ENCODE measurements at regions not wholly inside any gene's neighbourhood (a gene's known extent, or its start where the extent isn't known, plus 50 kb on each side); places are given as distances from the start of the nearest gene placed in this dataset.

DNA sequence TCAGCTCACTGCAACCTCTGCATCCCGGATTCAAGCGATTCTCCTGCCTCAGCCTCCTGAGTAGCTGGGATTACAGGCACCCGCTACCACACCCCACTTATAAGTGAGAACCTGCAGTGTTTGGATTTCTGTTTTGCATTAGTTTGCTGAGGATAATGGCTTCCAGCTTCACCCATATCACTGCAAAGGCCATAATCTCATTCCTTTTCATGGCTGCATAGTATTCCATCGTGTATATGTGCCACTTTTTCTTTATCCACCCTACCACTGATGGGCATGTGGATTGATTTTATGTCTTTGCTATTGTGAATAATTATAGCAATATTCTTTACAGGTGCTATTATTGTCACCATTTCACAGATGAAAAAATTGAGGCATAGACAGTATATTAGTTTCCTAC lies 301.0 kb upstream of the MAF start:
- no peaks in the 10 kb centered on the region for H3K9me3 ChIP-seq (ENCODE audit: control insufficient read depth, low read length)
- no peaks in the 10 kb centered on the region for H3K27me3 ChIP-seq (ENCODE audit: control insufficient read depth, insufficient read depth, low read length, poor library complexity, severe bottlenecking)
- H3K27ac ChIP-seq (ENCODE audit: insufficient read depth, low read depth, low read length, poor library complexity, severe bottlenecking): no peak overlapping the region
- no peaks in the 10 kb centered on the region for H3K4me1 ChIP-seq (ENCODE audit: control insufficient read depth, insufficient read depth, low read length)
- H3K36me3 ChIP-seq (ENCODE audit: control insufficient read depth, insufficient read depth, low read length): no peaks in the 10 kb centered on the region
- H3K4me3 ChIP-seq (ENCODE audit: insufficient read depth, low read depth, low read length): no peak overlapping the region
- 87 to 95% methylated on average over 4 of the region's 4 CpGs for WGBS, 2 experiments

- no peaks in the 10 kb centered on the region for H3K36me3 ChIP-seq (ENCODE audit: control insufficient read depth, insufficient read depth, low read length)
- no peak overlapping the region for H3K27ac ChIP-seq (ENCODE audit: insufficient read depth, low read depth, low read length, poor library complexity, severe bottlenecking)
- no peak overlapping the region for H3K4me3 ChIP-seq (ENCODE audit: insufficient read depth, low read depth, low read length)
Measured at GRCh38 chr16:79899716-79900115, 299.2 kb upstream of the MAF start.

DNA sequence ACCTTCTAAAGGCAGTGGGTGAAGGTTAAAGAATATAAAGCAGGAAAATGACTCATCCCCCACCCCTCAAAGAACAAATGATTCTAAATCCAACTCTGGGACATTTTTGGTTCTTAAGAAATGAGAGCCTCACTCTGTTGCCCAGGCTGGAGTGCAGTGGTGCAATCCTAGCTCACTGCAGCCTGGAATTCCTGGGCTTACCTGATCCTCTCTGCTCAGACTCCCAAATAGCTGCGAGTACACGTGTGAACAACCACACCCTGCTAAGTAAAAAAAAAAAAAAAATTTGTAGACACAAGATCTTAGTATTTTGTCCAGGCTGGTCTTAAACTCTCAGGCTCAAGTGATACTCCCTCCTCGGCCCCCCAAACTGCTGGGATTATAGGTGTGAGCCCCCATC lies 298.8 kb upstream of the MAF start:
- WGBS, 2 experiments: 90 to 100% methylated on average over 3 of the region's 3 CpGs

More at GRCh38 chr16:79899716-79900115, 299.2 kb upstream of the MAF start:
- no peaks in the 10 kb centered on the region for H3K9me3 ChIP-seq (ENCODE audit: control insufficient read depth, low read length)
- no peaks in the 10 kb centered on the region for H3K27me3 ChIP-seq (ENCODE audit: control insufficient read depth, insufficient read depth, low read length, poor library complexity, severe bottlenecking)
- no peaks in the 10 kb centered on the region for H3K4me1 ChIP-seq (ENCODE audit: control insufficient read depth, insufficient read depth, low read length)

GRCh38 chr16:79898703-79899102 lies 298.2 kb upstream of the MAF start:
- H3K27me3 ChIP-seq (ENCODE audit: control insufficient read depth, insufficient read depth, low read length, poor library complexity, severe bottlenecking): no peaks in the 10 kb centered on the region
- no peak overlapping the region for H3K27ac ChIP-seq (ENCODE audit: insufficient read depth, low read depth, low read length, poor library complexity, severe bottlenecking)
- H3K36me3 ChIP-seq (ENCODE audit: control insufficient read depth, insufficient read depth, low read length): no peaks in the 10 kb centered on the region
- 69 to 76% methylated on average over 3 of the region's 3 CpGs for WGBS, 2 experiments
- H3K4me1 ChIP-seq (ENCODE audit: control insufficient read depth, insufficient read depth, low read length): no peaks in the 10 kb centered on the region
- H3K4me3 ChIP-seq (ENCODE audit: insufficient read depth, low read depth, low read length): no peak overlapping the region
- H3K9me3 ChIP-seq (ENCODE audit: control insufficient read depth, low read length): no peaks in the 10 kb centered on the region

More for the DNA sequence above, 298.8 kb upstream of the MAF start:
- no peak overlapping the region for H3K4me3 ChIP-seq (ENCODE audit: insufficient read depth, low read depth, low read length)
- H3K4me1 ChIP-seq (ENCODE audit: control insufficient read depth, insufficient read depth, low read length): no peaks in the 10 kb centered on the region
- no peaks in the 10 kb centered on the region for H3K9me3 ChIP-seq (ENCODE audit: control insufficient read depth, low read length)
- no peak overlapping the region for H3K27ac ChIP-seq (ENCODE audit: insufficient read depth, low read depth, low read length, poor library complexity, severe bottlenecking)
- no peaks in the 10 kb centered on the region for H3K36me3 ChIP-seq (ENCODE audit: control insufficient read depth, insufficient read depth, low read length)
- H3K27me3 ChIP-seq (ENCODE audit: control insufficient read depth, insufficient read depth, low read length, poor library complexity, severe bottlenecking): no peaks in the 10 kb centered on the region

- Histone ChIP-seq H3K4me1 (ENCODE audit: control insufficient read depth, insufficient read depth, low read length) (no peaks in the 10 kb centered on the region), H3K27ac (ENCODE audit: insufficient read depth, low read depth, low read length, poor library complexity, severe bottlenecking) (no peak overlapping the region)
- WGBS, 2 experiments: 91 to 92% methylated on average over 8 of the region's 8 CpGs
Measured at GRCh38 chr16:79897453-79898146, 297.1 kb upstream of the MAF start.

DNA sequence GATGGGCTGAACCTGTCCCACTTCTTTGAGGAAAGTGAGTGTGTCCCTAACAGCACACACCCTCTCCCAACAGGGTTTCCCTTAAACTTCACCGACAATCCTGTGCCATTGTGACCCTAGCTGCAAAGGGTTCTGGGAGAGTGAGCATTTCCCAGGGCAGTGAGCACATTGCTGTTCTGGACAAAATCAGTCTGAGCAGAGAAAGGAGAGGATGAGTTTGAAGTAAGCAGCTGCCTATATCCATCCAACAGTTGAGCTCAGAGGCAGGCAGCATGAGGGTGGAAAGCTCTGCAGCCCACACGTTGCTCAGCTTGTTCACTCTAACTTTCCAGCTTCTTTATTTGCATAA lies 296.5 kb upstream of the MAF start:
- H3K9me3 ChIP-seq (ENCODE audit: control insufficient read depth, low read length): no peaks in the 10 kb centered on the region
- WGBS, 2 experiments: 86 to 90% methylated on average over 2 of the region's 2 CpGs
- no peak overlapping the region for H3K27ac ChIP-seq (ENCODE audit: insufficient read depth, low read depth, low read length, poor library complexity, severe bottlenecking)
- no peaks in the 10 kb centered on the region for H3K27me3 ChIP-seq (ENCODE audit: control insufficient read depth, insufficient read depth, low read length, poor library complexity, severe bottlenecking)
- H3K4me3 ChIP-seq (ENCODE audit: insufficient read depth, low read depth, low read length): no peak overlapping the region
- H3K4me1 ChIP-seq (ENCODE audit: control insufficient read depth, insufficient read depth, low read length): no peaks in the 10 kb centered on the region
- no peaks in the 10 kb centered on the region for H3K36me3 ChIP-seq (ENCODE audit: control insufficient read depth, insufficient read depth, low read length)

More at GRCh38 chr16:79897453-79898146, 297.1 kb upstream of the MAF start:
- H3K36me3 ChIP-seq (ENCODE audit: control insufficient read depth, insufficient read depth, low read length): no peaks in the 10 kb centered on the region
- no peak overlapping the region for H3K4me3 ChIP-seq (ENCODE audit: insufficient read depth, low read depth, low read length)
- H3K27me3 ChIP-seq (ENCODE audit: control insufficient read depth, insufficient read depth, low read length, poor library complexity, severe bottlenecking): no peaks in the 10 kb centered on the region
- no peaks in the 10 kb centered on the region for H3K9me3 ChIP-seq (ENCODE audit: control insufficient read depth, low read length)

DNA sequence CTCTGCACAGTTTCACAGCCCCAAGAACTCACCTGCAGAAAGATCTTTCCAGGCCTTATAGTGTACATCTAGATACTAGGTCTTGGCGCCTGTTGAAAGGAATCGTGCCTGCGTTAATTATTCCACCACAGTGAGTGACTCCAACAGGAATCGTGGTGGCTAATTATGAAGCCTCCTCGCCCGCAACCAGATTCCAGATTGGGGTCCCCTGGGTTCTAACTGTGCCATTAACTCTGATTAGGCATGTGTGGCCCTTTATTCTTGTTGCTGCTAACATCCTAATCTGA lies 295.3 kb upstream of the MAF start:
- 96 to 98% methylated on average over 6 of the region's 6 CpGs for WGBS, 2 experiments
- Histone ChIP-seq H3K36me3 (ENCODE audit: control insufficient read depth, insufficient read depth, low read length) (no peaks in the 10 kb centered on the region), H3K4me3 (ENCODE audit: insufficient read depth, low read depth, low read length) (no peak overlapping the region), H3K4me1 (ENCODE audit: control insufficient read depth, insufficient read depth, low read length) (no peaks in the 10 kb centered on the region), H3K27me3 (ENCODE audit: control insufficient read depth, insufficient read depth, low read length, poor library complexity, severe bottlenecking) (no peaks in the 10 kb centered on the region), H3K9me3 (ENCODE audit: control insufficient read depth, low read length) (no peaks in the 10 kb centered on the region), H3K27ac (ENCODE audit: insufficient read depth, low read depth, low read length, poor library complexity, severe bottlenecking) (no peak overlapping the region)

DNA sequence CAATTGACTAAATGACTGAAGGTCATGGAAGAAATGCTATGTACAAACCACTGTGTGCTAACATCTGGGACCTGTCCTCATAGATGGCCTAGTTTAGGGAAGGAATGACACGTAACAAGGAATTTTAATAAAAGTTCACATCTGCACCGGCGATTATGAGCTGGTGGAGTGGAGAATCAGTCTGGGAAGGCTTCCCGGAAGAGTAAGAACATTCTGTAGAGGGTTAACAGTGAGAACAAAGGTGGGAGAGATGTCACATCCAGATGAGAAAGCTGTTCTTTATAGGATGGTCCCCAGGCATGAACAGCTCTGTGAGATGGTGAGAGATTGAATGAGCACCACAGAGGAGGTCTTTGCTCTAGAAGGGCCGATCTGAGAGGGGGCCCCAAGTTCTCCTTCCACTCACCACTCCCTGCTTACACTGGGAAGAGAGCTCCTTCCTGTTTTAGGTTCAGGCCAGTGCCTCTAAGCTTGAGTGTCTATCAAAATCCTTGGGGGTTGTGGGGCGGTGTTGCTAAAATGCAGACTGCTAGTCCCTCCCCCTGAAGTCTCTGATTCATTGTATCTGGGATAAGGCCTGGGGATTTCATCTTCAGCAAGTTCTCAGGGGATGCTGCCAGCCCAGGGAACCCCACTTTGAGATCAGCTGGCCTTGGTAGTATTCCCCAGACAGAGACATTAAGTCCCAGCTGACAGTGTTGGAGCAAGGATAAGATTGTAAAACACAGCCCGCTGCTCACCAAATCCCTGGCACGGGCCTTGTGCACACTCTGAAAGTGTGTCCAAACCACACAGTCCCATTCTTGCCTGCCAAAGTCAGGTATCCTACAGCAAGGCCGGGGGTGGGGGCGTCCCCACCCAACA lies 294.7 kb upstream of the MAF start:
- WGBS, 2 experiments: 93 to 94% methylated on average over 10 of the region's 10 CpGs
- Histone ChIP-seq H3K9me3 (ENCODE audit: control insufficient read depth, low read length) (no peaks in the 10 kb centered on the region), H3K27me3 (ENCODE audit: control insufficient read depth, insufficient read depth, low read length, poor library complexity, severe bottlenecking) (no peaks in the 10 kb centered on the region), H3K36me3 (ENCODE audit: control insufficient read depth, insufficient read depth, low read length) (no peaks in the 10 kb centered on the region), H3K4me1 (ENCODE audit: control insufficient read depth, insufficient read depth, low read length) (no peaks in the 10 kb centered on the region), H3K4me3 (ENCODE audit: insufficient read depth, low read depth, low read length) (no peak overlapping the region), H3K27ac (ENCODE audit: insufficient read depth, low read depth, low read length, poor library complexity, severe bottlenecking) (no peak overlapping the region)

GRCh38 chr16:79893445-79893844 lies 292.9 kb upstream of the MAF start:
- Histone ChIP-seq H3K27me3 (ENCODE audit: control insufficient read depth, insufficient read depth, low read length, poor library complexity, severe bottlenecking) (no peaks in the 10 kb centered on the region), H3K27ac (ENCODE audit: insufficient read depth, low read depth, low read length, poor library complexity, severe bottlenecking) (no peak overlapping the region), H3K9me3 (ENCODE audit: control insufficient read depth, low read length) (no peaks in the 10 kb centered on the region), H3K4me1 (ENCODE audit: control insufficient read depth, insufficient read depth, low read length) (no peaks in the 10 kb centered on the region), H3K36me3 (ENCODE audit: control insufficient read depth, insufficient read depth, low read length) (no peaks in the 10 kb centered on the region), H3K4me3 (ENCODE audit: insufficient read depth, low read depth, low read length) (no peak overlapping the region)
- 90 to 97% methylated on average over 3 of the region's 3 CpGs for WGBS, 2 experiments

DNA sequence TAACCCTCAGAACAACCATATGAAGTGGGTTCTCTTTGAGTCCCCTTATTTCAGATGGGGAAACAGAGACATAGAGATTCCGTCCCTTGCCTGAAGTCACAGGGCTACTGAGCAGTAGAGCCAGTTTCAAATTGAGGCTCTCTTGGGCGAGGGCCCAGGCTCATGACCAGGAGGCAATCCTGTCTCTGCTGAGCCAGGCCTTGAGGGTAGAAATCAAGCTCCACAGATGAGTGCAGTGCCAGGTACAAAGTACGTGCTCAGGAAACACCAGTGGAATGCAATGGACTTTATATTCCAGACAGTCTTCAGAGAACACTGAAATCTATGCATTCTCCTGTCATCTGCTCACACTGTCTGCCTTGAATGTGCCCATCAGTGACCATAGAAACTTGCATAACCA lies 291.7 kb upstream of the MAF start:
- no peaks in the 10 kb centered on the region for H3K9me3 ChIP-seq (ENCODE audit: control insufficient read depth, low read length)
- H3K4me1 ChIP-seq (ENCODE audit: control insufficient read depth, insufficient read depth, low read length): no peaks in the 10 kb centered on the region
- 96% methylated on average over 3 of the region's 3 CpGs for WGBS, 2 experiments
- no peaks in the 10 kb centered on the region for H3K27me3 ChIP-seq (ENCODE audit: control insufficient read depth, insufficient read depth, low read length, poor library complexity, severe bottlenecking)
- H3K27ac ChIP-seq (ENCODE audit: insufficient read depth, low read depth, low read length, poor library complexity, severe bottlenecking): no peak overlapping the region
- no peaks in the 10 kb centered on the region for H3K36me3 ChIP-seq (ENCODE audit: control insufficient read depth, insufficient read depth, low read length)
- no peak overlapping the region for H3K4me3 ChIP-seq (ENCODE audit: insufficient read depth, low read depth, low read length)
